ENCODE measurements at regions not wholly inside any gene's neighbourhood (a gene's known extent, or its start where the extent isn't known, plus 50 kb on each side); places are given as distances from the start of the nearest gene placed in this dataset.

DNA sequence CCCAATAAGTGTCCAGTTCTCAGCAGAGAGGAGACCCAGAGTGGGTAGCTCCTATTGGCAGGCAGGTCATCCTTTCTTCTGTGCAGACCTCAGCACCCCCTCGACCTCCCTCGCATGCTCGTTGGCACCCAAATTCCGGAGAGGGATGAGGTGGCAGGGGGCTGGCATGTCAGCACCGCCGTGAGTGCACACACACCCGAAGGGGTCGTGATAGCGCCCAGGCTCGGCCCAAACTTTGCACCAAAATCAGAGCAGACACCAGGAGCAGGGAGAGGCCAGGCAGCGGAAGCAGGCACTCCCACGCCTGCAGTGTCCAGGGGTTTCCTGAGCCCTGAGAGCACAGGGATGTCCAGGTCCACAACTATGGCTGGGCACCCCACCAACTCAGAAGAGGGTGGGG lies 1503.8 kb upstream of the PCDH20 start:
- TF ChIP-seq EZH2 (IDR thresholded peaks at IDR 0.05; ENCODE audit: low read depth, unreplicated experiment), result no peak
- TF ChIP-seq CTCF (conservative IDR thresholded peaks at IDR 0.05; ENCODE audit: low read depth in 2 of 2), result no peak
- no peak for TF ChIP-seq POLR2AphosphoS5 (IDR thresholded peaks at IDR 0.05; ENCODE audit: low read depth)
- no peak for TF ChIP-seq EZH2phosphoT487 (IDR thresholded peaks at IDR 0.05; ENCODE audit: unreplicated experiment)
- TF ChIP-seq, protein P1, sequence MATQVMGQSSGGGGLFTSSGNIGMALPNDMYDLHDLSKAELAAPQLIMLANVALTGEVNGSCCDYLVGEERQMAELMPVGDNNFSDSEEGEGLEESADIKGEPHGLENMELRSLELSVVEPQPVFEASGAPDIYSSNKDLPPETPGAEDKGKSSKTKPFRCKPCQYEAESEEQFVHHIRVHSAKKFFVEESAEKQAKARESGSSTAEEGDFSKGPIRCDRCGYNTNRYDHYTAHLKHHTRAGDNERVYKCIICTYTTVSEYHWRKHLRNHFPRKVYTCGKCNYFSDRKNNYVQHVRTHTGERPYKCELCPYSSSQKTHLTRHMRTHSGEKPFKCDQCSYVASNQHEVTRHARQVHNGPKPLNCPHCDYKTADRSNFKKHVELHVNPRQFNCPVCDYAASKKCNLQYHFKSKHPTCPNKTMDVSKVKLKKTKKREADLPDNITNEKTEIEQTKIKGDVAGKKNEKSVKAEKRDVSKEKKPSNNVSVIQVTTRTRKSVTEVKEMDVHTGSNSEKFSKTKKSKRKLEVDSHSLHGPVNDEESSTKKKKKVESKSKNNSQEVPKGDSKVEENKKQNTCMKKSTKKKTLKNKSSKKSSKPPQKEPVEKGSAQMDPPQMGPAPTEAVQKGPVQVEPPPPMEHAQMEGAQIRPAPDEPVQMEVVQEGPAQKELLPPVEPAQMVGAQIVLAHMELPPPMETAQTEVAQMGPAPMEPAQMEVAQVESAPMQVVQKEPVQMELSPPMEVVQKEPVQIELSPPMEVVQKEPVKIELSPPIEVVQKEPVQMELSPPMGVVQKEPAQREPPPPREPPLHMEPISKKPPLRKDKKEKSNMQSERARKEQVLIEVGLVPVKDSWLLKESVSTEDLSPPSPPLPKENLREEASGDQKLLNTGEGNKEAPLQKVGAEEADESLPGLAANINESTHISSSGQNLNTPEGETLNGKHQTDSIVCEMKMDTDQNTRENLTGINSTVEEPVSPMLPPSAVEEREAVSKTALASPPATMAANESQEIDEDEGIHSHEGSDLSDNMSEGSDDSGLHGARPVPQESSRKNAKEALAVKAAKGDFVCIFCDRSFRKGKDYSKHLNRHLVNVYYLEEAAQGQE (IDR thresholded peaks at IDR 0.05; ENCODE audit: unreplicated experiment), result no peak
- TF ChIP-seq ZNF331 (CRISPR knock-in tag; IDR thresholded peaks at IDR 0.05; ENCODE audit: low read depth), result no peak
- no peak for TF ChIP-seq NANOG (IDR thresholded peaks at IDR 0.05; ENCODE audit: borderline replicate concordance)
- TF ChIP-seq JUNB (IDR thresholded peaks at IDR 0.05; ENCODE audit: unreplicated experiment), result no peak

Data from GM23338 (cell line).